Activated T-cell treated with anti-CD3 and anti-CD28 coated beads for 48 hours (primary cell): ENCODE measurements at regions not wholly inside any gene's neighbourhood (a gene's known extent, or its start where the extent isn't known, plus 50 kb on each side); places are given as distances from the start of the nearest gene placed in this dataset.

Source experiments
- DNase-seq: peaks from one replicate; pipeline ENCODE4 v3.0.0-alpha.2; 2020; ENCODE audit warnings: low read depth

GRCh38 chr10:111921821-111922220 lies 261.7 kb downstream of the GPAM start:
- no peak for DNase-seq

DNA sequence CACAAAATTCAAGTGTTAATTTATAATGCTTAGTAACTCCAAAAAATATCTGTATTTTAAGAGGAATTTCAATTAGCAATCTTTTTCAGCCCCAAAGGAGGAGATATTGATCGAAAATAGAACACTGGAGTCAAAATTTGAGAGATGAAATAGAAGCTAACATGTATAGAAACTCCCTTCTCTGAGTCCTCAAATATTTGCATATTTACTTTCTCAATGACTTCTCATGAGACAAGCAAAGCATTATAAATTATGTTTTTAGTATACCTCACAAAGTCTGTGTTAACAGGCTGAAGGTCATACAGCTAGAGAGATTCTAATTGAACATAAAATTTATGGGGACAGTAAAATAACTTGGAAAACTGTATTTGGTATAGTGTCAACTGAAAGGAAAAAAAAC lies 260.5 kb downstream of the GPAM start:
- no peak for DNase-seq

- no peak for DNase-seq
Observed at GRCh38 chr10:111926286-111926685, 257.3 kb downstream of the GPAM start.

- DNase-seq: no peak
Observed at GRCh38 chr10:111933937-111934336, 249.6 kb downstream of the GPAM start.

DNA sequence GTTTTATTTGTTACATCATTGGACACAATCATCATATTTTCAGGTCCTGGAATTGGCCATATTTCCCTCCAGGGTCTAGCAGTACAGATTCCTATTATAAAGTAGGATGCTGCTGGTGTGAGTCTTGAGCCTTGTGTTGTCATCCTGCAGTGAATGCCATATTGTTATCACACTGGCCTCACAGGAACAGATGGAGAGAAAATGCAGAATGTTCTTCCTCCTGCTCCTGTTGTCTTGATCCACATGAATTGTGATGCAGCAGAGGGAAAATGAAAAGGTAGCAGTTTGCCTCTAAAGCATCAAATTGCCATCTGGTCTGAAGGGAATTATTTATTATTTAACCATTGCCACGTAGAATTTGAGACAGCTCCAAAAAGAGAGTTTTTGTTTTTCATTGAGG lies 248.6 kb downstream of the GPAM start:
- DNase-seq: no peak

DNA sequence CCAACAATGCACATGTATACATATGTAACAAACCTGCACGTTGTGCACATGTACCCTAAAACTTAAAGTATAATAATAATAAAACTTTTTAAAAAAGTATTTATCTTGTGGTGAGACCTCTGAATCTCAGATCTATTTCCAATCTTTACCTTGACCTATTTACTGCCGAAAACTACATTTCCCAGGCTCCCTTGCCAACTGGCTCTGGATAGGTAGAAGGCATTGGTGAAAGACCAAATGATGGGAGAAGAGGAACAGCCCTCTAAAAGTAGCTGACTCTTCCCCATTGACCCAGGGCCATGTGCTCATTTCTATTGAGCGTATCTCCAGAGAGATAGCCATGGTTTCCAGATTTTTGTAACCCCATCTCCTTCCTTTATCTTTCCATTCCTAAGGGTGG lies 247.4 kb downstream of the GPAM start:
- DNase-seq: no peak

DNA sequence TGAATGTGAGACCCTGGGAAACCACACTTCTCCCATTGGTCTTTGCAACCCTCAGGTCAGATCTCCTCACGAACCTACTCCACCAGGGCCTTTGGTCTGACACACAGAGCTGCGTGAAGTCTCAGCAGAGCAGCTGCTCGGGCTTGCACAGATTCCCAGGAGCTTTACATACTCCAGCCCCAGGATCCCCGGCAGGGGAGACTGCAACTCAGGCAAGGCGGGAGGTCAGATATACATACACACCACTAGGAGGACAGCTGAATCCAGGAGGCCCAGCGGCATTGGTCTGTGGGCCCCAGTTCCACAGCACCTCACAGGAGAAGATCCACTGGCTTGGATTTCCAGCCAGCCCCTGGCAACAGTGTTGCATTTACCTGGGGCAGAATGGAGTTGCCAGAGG lies 239.2 kb downstream of the GPAM start:
- no peak for DNase-seq

DNA sequence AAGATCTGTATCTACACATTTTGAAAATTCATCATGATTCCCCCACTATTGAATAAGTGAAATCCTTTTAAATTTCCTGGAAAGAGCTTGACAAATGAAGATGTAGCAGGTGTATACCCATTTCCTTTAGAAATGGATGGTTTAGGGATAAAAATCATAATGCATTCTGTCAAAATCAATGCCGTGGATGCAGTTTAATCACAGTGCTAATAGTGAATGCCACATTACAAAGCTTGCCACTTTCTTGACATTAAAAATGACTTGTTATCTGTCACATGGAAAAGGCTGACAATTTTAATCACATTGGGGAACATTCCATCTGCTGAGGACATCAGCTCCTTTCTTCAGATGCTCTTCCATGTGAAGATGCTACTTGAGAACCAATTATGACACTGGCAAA lies 229.6 kb downstream of the GPAM start:
- no peak for DNase-seq

- DNase-seq: no peak
Observed at GRCh38 chr10:111954386-111954785, 229.2 kb downstream of the GPAM start.

- DNase-seq: no peak
Observed at GRCh38 chr10:111956841-111957240, 226.7 kb downstream of the GPAM start.

- no peak for DNase-seq
Observed at GRCh38 chr10:111962951-111963350, 220.6 kb downstream of the GPAM start.

DNA sequence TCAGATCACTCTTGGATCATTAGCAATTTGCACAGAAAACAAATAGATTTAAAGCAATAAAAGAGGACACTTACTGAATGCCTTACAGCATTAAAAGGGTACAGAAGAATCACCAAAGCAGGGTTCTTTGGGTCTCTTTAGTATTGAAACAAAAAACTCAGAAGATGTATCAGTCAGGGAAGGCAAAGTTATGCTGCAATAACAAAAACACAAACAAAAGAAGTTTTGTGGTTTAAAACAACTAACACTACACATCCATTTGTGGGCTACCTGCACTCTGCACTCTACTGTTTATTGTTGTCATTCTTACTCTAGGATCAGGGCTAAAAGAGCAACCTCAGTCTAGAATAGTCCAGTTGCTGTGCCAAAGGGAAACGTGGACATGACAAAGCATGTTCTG lies 216.4 kb downstream of the GPAM start:
- no peak for DNase-seq

DNA sequence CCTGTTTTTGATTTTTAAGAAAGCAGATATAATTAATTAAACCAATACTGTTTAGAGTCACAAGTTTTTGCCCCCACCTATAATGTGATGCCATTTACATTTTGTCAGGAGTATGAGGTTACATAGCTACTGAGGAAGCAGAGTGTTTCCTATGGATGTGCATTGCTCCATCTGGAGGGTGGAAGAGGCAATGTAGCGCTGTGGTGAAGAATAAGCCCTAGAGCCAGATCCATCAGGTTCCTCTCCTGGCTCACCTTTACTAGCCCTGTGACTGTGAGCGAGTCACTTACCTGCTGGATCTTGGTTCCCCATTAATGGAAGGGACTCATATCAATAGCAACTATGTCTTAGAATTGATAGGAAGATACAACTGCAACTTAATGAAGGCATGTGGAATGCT lies 216.0 kb downstream of the GPAM start:
- no peak for DNase-seq

DNA sequence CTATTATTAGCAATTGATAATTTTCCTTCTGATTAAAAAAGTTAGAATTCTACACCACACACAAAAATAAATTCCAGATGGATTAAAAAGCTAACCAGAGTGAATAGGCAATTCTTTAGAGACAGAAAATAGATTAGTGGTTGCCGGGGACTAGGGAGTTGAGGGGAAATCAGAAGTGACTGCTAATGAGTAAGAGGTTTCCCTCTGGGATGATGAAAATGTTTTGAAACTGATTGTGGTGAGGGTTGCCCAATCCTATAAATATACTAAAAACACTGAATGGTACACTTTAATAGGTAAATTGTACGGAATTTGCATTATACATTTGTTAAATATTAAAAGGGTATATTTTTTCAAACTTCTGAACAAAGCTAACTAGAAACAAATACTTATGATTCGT lies 214.9 kb downstream of the GPAM start:
- DNase-seq: no peak

- DNase-seq: no peak
Observed at GRCh38 chr10:111970111-111970510, 213.5 kb downstream of the GPAM start.

GRCh38 chr10:111972109-111972508 lies 211.5 kb downstream of the GPAM start:
- no peak for DNase-seq

DNA sequence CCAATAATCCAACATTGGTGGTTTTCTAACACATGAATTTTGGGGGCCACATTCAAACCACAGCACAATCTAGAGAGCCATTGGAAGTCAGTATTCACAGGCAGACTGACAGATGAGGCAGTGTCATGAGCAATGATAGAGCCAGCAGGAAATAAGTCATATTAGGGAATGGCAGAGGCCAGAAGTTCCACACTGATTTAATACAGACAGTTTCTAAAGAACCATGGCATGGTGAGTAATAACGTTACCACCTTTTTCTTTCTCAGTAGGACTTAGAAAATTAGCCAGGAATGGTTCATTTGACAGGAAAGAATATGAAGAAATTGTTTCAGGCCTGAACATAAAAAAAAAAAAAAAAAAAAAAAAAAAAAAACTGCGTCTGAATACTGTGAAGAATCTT lies 210.3 kb downstream of the GPAM start:
- no peak for DNase-seq

DNA sequence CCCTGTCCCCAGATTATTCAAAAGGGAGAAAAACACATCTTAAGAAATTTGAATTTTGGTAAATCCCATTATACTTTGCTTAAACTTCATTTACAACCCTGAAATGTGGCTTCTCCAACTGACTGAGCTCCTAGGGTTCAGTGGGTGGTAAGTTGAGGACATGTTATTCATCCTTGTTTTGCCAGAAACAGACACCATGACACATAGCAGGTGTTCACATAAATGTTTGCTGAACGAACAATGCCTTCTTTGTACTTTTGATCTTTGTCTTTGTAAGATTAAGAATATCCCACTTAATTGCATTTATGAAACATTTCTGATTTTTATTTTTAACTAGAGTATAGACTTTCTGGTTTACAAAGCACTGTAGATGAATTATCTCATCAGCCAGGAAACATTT lies 209.7 kb downstream of the GPAM start:
- DNase-seq: no peak

GRCh38 chr10:111974325-111974724 lies 209.2 kb downstream of the GPAM start:
- DNase-seq: no peak

- DNase-seq: no peak
Observed at GRCh38 chr10:111976557-111976956, 207.0 kb downstream of the GPAM start.

DNA sequence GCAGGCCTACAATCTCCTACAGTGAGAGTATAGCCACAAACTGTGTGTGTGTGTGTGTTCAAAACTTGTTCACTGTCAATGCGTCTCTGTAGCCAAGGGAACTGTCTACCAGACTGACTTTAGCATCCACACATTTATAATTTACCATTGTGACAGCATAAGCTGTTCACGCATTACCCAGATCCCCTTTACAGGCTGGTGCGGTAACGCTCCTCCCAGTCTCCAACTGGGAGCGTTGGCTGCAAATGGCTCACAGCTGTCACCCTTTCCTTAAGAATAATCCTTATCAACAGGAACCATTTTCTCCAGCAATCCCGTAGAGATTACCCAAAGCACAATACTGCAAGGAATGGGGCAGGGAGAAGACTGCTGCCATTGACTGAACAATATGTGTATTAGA lies 199.5 kb downstream of the GPAM start:
- no peak for DNase-seq

DNA sequence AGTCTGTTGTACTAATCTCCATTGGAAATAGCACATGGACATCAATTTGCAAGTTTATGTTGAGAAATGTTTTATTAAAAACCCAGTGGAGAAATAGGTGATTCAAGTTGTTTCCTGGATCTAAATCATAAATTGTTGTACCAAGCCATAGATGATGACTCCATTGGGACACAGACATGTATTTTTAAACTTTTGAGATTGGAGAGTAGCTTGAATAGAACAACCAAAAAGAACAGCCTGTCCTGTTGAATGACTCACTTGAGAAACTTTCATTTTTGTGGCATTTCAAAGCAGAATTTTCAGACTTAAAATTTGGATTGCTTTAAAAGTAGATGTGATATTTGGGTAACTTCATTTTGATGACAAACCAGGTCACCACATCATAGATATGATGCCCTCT lies 197.5 kb downstream of the GPAM start:
- DNase-seq: no peak

DNA sequence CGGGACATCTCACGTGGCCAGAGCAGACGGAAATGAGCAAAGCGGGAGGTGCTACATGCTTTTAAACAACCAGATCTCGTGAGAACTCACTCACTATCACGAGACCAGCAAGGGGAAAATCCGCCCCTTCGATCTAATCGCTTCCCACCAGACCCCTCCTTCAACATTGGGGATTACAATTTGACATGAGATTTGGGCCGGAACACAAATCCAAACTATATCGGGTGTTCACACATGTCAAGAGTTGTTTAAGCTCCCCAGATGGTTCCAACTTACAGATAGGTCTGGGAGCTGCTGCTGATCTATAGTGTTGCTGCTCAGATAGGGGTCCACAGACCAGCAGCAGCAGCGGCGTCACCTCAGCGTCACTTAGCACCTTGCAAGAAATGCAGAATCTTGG lies 194.9 kb downstream of the GPAM start:
- no peak for DNase-seq

DNA sequence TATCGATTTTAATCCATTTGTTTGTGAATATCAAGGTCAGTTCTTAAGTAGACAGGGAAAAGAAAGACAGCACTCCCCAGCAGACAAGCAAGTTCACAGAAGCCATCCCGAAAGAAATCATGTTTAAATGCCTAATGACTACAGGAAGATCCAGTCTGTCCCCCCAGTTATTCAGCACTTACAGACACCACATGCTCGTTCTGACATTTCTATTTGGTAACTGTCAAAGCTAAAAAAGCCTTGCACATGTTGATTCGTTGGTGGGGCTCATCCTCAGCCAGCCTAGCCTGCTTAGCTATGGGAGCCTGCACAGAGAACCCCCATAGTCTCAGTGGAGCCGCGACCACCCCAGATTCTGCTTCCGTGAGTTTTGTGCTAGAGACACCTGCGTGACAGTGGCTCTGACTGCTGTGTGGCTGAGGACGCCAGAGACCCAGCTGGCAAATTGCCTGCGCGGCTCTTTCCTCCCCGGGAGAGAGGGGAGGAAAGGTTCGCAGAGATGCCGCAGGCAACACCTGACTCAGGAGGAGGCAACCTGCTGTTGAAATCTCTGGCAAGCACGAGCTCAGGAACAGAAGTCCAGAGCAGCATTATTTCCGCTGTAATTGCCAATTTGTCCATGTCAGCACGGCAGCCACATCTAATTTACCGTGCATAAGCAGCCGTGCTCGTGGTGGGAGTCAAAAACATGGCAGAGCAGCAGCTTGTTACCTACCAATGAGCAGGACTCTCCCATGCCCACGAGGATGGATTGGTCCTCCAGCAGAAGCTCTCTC lies 194.2 kb downstream of the GPAM start:
- DNase-seq: no peak

- no peak for DNase-seq
Observed at GRCh38 chr10:111990734-111991133, 192.8 kb downstream of the GPAM start.
